ENCODE measurements at regions not wholly inside any gene's neighbourhood (a gene's known extent, or its start where the extent isn't known, plus 50 kb on each side); places are given as distances from the start of the nearest gene placed in this dataset.

DNA sequence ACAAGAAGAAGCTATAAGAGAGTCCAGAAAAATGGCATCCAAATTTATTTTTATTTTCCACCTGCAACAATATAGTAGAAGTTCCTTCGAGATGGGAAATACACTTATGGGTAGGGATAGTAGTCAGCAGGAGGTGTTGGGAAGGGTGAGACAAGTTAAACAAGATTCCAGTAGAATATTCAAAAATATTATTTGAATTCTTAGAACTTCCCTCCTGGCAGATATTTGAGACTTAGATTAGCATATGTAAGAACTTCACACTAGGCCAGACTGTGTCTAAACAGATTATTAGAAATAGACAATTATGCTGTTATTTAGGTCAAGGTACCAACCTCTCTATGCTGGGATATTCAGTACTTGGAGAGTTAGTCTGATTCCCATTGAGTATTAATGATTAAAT lies 108.7 kb downstream of the PLK2 start:
- TF ChIP-seq, protein P1, sequence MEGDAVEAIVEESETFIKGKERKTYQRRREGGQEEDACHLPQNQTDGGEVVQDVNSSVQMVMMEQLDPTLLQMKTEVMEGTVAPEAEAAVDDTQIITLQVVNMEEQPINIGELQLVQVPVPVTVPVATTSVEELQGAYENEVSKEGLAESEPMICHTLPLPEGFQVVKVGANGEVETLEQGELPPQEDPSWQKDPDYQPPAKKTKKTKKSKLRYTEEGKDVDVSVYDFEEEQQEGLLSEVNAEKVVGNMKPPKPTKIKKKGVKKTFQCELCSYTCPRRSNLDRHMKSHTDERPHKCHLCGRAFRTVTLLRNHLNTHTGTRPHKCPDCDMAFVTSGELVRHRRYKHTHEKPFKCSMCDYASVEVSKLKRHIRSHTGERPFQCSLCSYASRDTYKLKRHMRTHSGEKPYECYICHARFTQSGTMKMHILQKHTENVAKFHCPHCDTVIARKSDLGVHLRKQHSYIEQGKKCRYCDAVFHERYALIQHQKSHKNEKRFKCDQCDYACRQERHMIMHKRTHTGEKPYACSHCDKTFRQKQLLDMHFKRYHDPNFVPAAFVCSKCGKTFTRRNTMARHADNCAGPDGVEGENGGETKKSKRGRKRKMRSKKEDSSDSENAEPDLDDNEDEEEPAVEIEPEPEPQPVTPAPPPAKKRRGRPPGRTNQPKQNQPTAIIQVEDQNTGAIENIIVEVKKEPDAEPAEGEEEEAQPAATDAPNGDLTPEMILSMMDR (IDR thresholded peaks at IDR 0.05): no peak
- no peak for TF ChIP-seq EZH2phosphoT487 (IDR thresholded peaks at IDR 0.05)
